GM12801 (cell line): ENCODE measurements at regions not wholly inside any gene's neighbourhood (a gene's known extent, or its start where the extent isn't known, plus 50 kb on each side); places are given as distances from the start of the nearest gene placed in this dataset.

Experiments used
- CTCF ChIP-seq: IDR thresholded peaks from one replicate; pipeline ENCODE4 v1.5.1; 2011; ENCODE audit warnings: control low read depth; ENCODE audit not compliant: insufficient read length; ENCODE audit errors: extremely low read depth

DNA sequence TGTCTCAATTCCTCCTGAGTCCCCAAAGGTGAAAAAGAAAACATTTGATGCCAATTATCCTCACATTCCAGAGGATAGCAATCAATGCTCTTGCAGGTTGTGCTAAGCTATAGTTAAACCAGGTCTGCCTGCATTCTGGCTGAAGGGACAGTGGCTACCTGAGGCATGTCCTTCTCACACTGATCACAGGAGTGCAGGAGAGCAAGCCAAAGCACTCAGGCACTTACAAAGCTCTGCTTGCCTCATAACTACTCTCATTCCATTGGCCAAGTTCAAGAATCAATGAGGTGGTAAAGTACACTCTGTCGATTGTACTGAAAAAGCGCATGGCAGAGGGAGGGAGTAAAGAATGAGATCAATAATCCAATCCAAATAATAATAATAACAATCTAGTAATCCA, 342.0 kb upstream of the PPP2R3A start:
- no peak for TF ChIP-seq CTCF

DNA sequence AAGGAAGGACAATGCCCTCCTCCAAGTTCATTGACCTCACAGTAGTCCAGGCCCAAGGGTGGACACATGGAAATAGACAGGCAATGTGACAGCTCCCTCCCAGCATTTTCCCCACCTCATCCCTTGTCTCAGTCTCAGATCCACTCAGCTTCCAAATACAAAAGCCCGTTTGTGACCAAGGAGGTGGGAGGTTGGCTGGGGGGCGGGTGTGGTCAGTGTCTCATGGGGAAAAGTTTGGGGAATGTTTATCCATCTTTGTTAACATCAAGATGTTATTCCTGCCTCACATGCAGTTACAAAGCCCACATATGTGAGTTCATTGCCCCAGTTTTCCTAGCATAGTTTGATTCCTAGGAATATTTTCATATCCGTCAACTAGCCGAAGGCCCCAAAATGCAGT, 338.5 kb upstream of the PPP2R3A start:
- no peak for TF ChIP-seq CTCF

GRCh38 chr3:135629701-135630408, 335.7 kb upstream of the PPP2R3A start:
- TF ChIP-seq CTCF, result no peak

GRCh38 chr3:135632556-135633065, 332.9 kb upstream of the PPP2R3A start:
- no peak for TF ChIP-seq CTCF

DNA sequence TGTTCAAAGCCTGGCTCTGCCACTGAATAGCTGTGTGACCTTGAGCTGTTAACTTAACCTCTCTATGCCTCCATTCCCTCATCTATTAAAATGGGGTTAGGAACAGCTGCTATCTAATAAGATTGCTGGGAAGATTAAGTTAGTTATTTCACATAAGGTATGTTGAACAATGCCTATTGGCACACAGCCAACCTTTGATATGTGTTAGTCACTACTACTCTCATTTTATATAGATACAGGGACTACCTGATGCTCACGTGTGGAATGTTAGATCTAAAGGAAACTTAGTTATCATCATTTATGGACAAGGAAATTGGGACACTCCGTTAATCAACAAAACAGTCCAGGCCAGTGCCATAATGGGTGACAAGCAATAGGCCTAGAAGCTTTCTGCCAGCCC, 332.4 kb upstream of the PPP2R3A start:
- no peak for TF ChIP-seq CTCF

- TF ChIP-seq CTCF, result no peak
Measured at GRCh38 chr3:135636596-135636995, 328.9 kb upstream of the PPP2R3A start.

- TF ChIP-seq CTCF, result no peak
Measured at GRCh38 chr3:135637013-135637412, 328.5 kb upstream of the PPP2R3A start.
